MM.1S (cell line): ENCODE measurements at regions not wholly inside any gene's neighbourhood (a gene's known extent, or its start where the extent isn't known, plus 50 kb on each side); places are given as distances from the start of the nearest gene placed in this dataset.

Experiments
- DNase-seq: peaks from one replicate; pipeline ENCODE4 v3.0.0-alpha.2; 2015
- H2AFZ ChIP-seq: fragments of 300-600 bp; sonication (generic); 2 replicates; pipeline ENCODE4 v1.6.0; 2016; ENCODE audit warnings: antibody characterized with exemption, low read length
- H3F3A ChIP-seq: fragments of 300-600 bp; sonication (generic); 2 replicates; pipeline ENCODE4 v1.6.1; 2016; ENCODE audit warnings: mild to moderate bottlenecking, antibody characterized with exemption, low read length, moderate library complexity, mixed read lengths; ENCODE audit not compliant: insufficient read depth
- H3K27ac ChIP-seq: fragments of 300-600 bp; sonication (generic); 2 replicates; pipeline ENCODE4 v1.5.1; 2016; ENCODE audit warnings: mild to moderate bottlenecking, low read length
- H3K27me3 ChIP-seq: fragments of 300-600 bp; sonication (generic); replicated peaks from 2 replicates; pipeline ENCODE4 v1.6.0; 2016; ENCODE audit warnings: low read length; ENCODE audit not compliant: insufficient read depth
- H3K36me3 ChIP-seq: fragments of 300-600 bp; sonication (generic); replicated peaks from 2 replicates; pipeline ENCODE4 v1.6.1; 2016; ENCODE audit warnings: mild to moderate bottlenecking, low read length, mixed read lengths; ENCODE audit not compliant: insufficient read depth
- H3K4me1 ChIP-seq: fragments of 300-600 bp; sonication (generic); 2 replicates; pipeline ENCODE4 v1.6.1; 2016; ENCODE audit warnings: low read length, mixed read lengths
- H3K4me2 ChIP-seq: fragments of 300-600 bp; sonication (generic); 2 replicates; pipeline ENCODE4 v1.6.0; 2016; ENCODE audit warnings: low read depth, low read length
- H3K4me3 ChIP-seq: fragments of 300-600 bp; sonication (generic); 2 replicates; pipeline ENCODE4 v1.5.1; 2016; ENCODE audit warnings: low read length, mixed read lengths
- H3K79me2 ChIP-seq: fragments of 300-600 bp; sonication (generic); 2 replicates; pipeline ENCODE4 v1.6.1; 2016; ENCODE audit warnings: mixed run types, low read length, mixed read lengths
- H3K9ac ChIP-seq: fragments of 300-600 bp; sonication (generic); 2 replicates; pipeline ENCODE4 v1.6.1; 2016; ENCODE audit warnings: low read length, mixed read lengths
- H3K9me2 ChIP-seq: fragments of 300-600 bp; sonication (generic); replicated peaks from 2 replicates; pipeline ENCODE4 v1.6.1; 2016; ENCODE audit warnings: mild to moderate bottlenecking, low read length, mixed read lengths; ENCODE audit not compliant: insufficient read depth
- H3K9me3 ChIP-seq: fragments of 300-600 bp; sonication (generic); replicated peaks from 2 replicates; pipeline ENCODE4 v1.6.1; 2016; ENCODE audit warnings: mild to moderate bottlenecking, low read length, mixed read lengths; ENCODE audit not compliant: insufficient read depth
- H4K20me1 ChIP-seq: fragments of 300-600 bp; sonication (generic); 2 replicates; pipeline ENCODE4 v1.6.1; 2016; ENCODE audit warnings: mild to moderate bottlenecking, low read length, moderate library complexity, mixed read lengths; ENCODE audit not compliant: insufficient read depth
- EZH2 ChIP-seq: fragments of 300-600 bp; sonication (generic); optimal IDR thresholded peaks from 2 replicates; pipeline ENCODE3; 2017; ENCODE audit warnings: low read depth, mild to moderate bottlenecking, antibody characterized with exemption, low read length, mixed read lengths
- EZH2phosphoT487 ChIP-seq: fragments of 300-600 bp; sonication (generic); IDR thresholded peaks from 2 replicates; pipeline ENCODE4 v1.6.1; 2018; ENCODE audit warnings: antibody characterized with exemption, low read length
- TF ChIP-seq, protein P1 (sequence below): fragments of 300-600 bp; sonication (generic); IDR thresholded peaks from 2 replicates; pipeline ENCODE4 v1.5.1; 2016; ENCODE audit warnings: antibody characterized with exemption, low read length, mixed read lengths

DNA sequence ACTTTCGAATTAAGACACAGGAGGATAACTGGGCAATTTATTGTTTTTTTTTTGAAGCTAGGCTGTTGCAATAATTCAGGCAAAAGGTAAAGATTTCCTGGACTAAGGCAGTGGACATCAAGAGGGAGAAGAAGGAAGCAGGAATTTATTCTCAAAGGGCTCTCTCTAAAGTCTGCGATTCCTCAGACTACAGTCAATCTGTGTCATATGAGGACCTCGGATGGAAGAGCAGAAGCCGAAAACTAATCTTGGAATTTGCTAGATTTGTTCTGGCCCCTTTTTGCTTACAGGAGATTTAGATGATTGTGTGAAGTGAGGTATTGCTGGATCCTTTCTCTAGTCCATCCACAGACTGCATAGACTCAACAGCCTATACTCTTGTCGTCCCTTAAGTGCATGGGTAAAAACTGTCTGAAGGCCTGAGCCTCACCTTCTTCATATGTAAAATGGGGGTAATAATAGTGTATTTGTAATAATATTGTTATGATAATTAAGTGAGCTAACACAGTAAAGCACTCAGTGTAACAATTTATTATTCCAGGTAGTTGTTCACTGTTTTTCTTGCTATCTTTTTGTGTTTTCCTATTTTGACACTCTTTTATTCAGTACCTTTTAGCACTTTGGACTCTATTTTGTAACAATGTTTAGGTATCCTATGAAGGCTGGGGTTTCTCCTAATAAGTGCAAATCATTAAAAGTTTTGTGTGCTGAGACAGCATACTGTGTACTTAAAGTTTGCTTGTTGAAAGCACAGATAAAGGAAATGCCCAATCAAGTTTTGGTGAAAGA, 54.2 kb upstream of the NT5C1B start:
- no peak for DNase-seq
- no peaks in the 10 kb centered on the region for H3K79me2 ChIP-seq
- no peaks in the 10 kb centered on the region for H3F3A ChIP-seq
- no peak overlapping the region for H3K27ac ChIP-seq
- H3K9ac ChIP-seq = no peak overlapping the region
- TF ChIP-seq EZH2phosphoT487 (no peak), EZH2 (no peak)
- TF ChIP-seq, protein P1, sequence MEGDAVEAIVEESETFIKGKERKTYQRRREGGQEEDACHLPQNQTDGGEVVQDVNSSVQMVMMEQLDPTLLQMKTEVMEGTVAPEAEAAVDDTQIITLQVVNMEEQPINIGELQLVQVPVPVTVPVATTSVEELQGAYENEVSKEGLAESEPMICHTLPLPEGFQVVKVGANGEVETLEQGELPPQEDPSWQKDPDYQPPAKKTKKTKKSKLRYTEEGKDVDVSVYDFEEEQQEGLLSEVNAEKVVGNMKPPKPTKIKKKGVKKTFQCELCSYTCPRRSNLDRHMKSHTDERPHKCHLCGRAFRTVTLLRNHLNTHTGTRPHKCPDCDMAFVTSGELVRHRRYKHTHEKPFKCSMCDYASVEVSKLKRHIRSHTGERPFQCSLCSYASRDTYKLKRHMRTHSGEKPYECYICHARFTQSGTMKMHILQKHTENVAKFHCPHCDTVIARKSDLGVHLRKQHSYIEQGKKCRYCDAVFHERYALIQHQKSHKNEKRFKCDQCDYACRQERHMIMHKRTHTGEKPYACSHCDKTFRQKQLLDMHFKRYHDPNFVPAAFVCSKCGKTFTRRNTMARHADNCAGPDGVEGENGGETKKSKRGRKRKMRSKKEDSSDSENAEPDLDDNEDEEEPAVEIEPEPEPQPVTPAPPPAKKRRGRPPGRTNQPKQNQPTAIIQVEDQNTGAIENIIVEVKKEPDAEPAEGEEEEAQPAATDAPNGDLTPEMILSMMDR = no peak
- H3K27me3 ChIP-seq = no peaks in the 10 kb centered on the region
- H3K9me3 ChIP-seq = no peaks in the 10 kb centered on the region
- no peaks in the 10 kb centered on the region for H3K9me2 ChIP-seq
- no peaks in the 10 kb centered on the region for H4K20me1 ChIP-seq
- H3K36me3 ChIP-seq = no peaks in the 10 kb centered on the region
- no peak overlapping the region for H3K4me2 ChIP-seq
- H3K4me1 ChIP-seq = no peaks in the 10 kb centered on the region
- H2AFZ ChIP-seq = no peak overlapping the region
- H3K4me3 ChIP-seq = no peak overlapping the region

DNA sequence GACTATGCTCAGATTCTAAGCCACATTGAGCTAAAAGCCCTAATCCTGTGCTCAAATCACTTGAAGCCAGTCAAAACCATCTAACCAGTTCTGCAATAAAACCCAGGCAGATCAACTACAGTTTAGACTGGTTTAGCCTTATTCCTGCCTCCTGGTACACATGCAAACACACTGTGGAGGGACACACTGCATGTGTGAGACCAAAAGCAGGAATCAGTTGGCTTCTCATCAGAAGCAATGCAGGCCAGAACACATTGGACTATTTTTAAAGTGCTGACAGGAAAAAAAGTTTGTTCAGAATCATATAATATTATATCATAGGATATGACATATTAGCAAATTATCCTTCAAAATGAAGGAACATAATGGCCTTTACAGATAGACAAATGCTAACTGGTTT, 52.5 kb upstream of the NT5C1B start:
- H3K4me2 ChIP-seq = no peak overlapping the region
- H3K4me1 ChIP-seq = no peaks in the 10 kb centered on the region
- no peaks in the 10 kb centered on the region for H3F3A ChIP-seq
- H3K79me2 ChIP-seq = no peaks in the 10 kb centered on the region
- H3K36me3 ChIP-seq = no peaks in the 10 kb centered on the region
- H3K4me3 ChIP-seq = no peak overlapping the region
- TF ChIP-seq EZH2 = no peak
- TF ChIP-seq EZH2phosphoT487 = no peak
- TF ChIP-seq, protein P1 = no peak
- no peak overlapping the region for H2AFZ ChIP-seq
- no peaks in the 10 kb centered on the region for H3K27me3 ChIP-seq
- no peaks in the 10 kb centered on the region for H3K9me3 ChIP-seq
- no peak overlapping the region for H3K27ac ChIP-seq
- H4K20me1 ChIP-seq = no peaks in the 10 kb centered on the region
- no peak for DNase-seq
- no peak overlapping the region for H3K9ac ChIP-seq
- H3K9me2 ChIP-seq = no peaks in the 10 kb centered on the region

DNA sequence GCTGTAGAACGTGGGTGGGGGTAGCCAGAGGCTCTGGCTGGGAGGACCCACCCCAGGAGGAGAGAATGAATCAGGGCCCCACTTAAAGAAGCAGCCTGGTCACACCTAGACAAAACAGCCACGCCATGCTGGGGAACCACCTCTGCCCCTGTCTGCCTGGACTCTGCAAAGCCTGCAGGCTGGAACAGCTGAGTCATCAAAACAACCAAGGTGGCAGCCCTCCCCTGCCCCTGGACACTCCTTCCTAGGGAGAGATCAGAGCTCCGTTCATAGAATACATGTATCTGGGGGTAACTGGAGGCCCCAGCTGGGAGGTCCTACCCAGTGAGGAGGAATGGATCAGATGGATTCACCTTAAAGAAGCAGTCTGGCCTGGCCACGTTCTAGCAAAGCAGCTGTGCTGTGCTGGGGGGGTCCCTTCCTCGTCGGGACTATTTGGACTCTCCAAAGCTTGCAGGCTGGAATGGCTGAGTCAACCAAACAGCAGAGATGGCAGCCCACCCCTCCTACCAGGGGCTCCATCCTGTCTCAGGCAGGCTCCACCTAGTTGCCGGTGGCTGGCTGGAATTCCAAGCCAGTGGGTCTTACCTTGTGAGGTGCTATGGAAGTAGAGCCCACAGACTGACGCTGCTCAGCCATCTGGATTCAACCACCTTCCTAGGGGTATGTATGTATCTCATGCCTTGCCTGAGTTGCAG, 50.5 kb upstream of the NT5C1B start:
- Histone ChIP-seq H3K9me2 (no peaks in the 10 kb centered on the region), H3F3A (no peaks in the 10 kb centered on the region), H3K4me1 (no peaks in the 10 kb centered on the region), H3K4me2 (no peak overlapping the region), H3K4me3 (no peak overlapping the region), H3K27ac (no peak overlapping the region), H3K79me2 (no peaks in the 10 kb centered on the region), H4K20me1 (no peaks in the 10 kb centered on the region), H2AFZ (no peak overlapping the region), H3K9me3 (no peaks in the 10 kb centered on the region), H3K27me3 (no peaks in the 10 kb centered on the region), H3K9ac (no peak overlapping the region), H3K36me3 (no peaks in the 10 kb centered on the region)
- TF ChIP-seq EZH2phosphoT487 = no peak
- TF ChIP-seq EZH2 = no peak
- TF ChIP-seq, protein P1 = no peak
- DNase-seq = no peak
